Spleen (tissue), 11 donors: ENCODE measurements at regions not wholly inside any gene's neighbourhood (a gene's known extent, or its start where the extent isn't known, plus 50 kb on each side); places are given as distances from the start of the nearest gene placed in this dataset.
A peak's percentile ranks its signal among the peaks of the same experiment; 100 is the strongest.

Experiments used
- DNase-seq: peaks from one replicate; pipeline ENCODE4 v3.0.0-alpha.2; 2020
- H3K27ac ChIP-seq, 8 donors: fragments of 200-600 bp; sonication (generic) in 7 of 8; 1 replicate in 4 of 8; 2 replicates in 4 of 8; pipeline versions ENCODE4 v1.5.0 to v1.8.0; 2016 to 2021; ENCODE audit warnings: inconsistent platforms in 4 of 8, mild to moderate bottlenecking in 4 of 8, moderate library complexity in 1 of 8
- H3K27me3 ChIP-seq, 7 donors: fragments of 200-600 bp; sonication (generic) in 6 of 7; replicated peaks in 1 of 7; 1 replicate in 4 of 7; 2 replicates in 3 of 7; pipeline versions ENCODE4 v1.5.0 to v1.8.0; 2016 to 2021; ENCODE audit warnings: inconsistent platforms in 3 of 7, mild to moderate bottlenecking in 1 of 7
- H3K36me3 ChIP-seq, 6 donors: fragments of 200-600 bp; sonication (generic) in 5 of 6; 1 replicate in 4 of 6; 2 replicates in 2 of 6; pipeline versions ENCODE4 v1.5.0 to v1.8.0; 2016 to 2021; ENCODE audit warnings: inconsistent platforms in 2 of 6
- H3K4me1 ChIP-seq, 6 donors: fragments of 200-600 bp; sonication (generic) in 5 of 6; 1 replicate in 3 of 6; 2 replicates in 3 of 6; pipeline versions ENCODE4 v1.5.0 to v1.8.0; 2016 to 2021; ENCODE audit warnings: inconsistent platforms in 3 of 6
- H3K4me3 ChIP-seq, 8 donors: fragments of 200-600 bp; sonication (generic) in 7 of 8; 1 replicate in 4 of 8; 2 replicates in 4 of 8; pipeline versions ENCODE4 v1.5.0 to v1.8.0; 2016 to 2021; ENCODE audit warnings: inconsistent platforms in 4 of 8, mild to moderate bottlenecking in 4 of 8, moderate library complexity in 2 of 8
- H3K9me3 ChIP-seq, 8 donors: fragments of 200-600 bp; sonication (generic) in 7 of 8; 1 replicate in 4 of 8; 2 replicates in 4 of 8; pipeline versions ENCODE4 v1.5.0 to v1.8.0; 2016 to 2021; ENCODE audit warnings: inconsistent platforms in 4 of 8
- CTCF ChIP-seq, 11 experiments: fragments of 200-600 bp in 7 of 11; fragments of 450-650 bp in 4 of 11; sonication (generic) in 4 of 11; IDR thresholded peaks in 8 of 11; conservative IDR thresholded peaks in 3 of 11; 1 replicate in 7 of 11; 2 replicates in 4 of 11; pipeline versions ENCODE4 v1.4.0 to v1.8.0; 2016 to 2021; ENCODE audit warnings: antibody characterized with exemption in 11 of 11, inconsistent platforms in 4 of 11, mild to moderate bottlenecking in 1 of 11
- POLR2A ChIP-seq, 3 donors: fragments of 450-650 bp; IDR thresholded peaks; one replicate each; pipeline ENCODE4 v1.5.1; 2017; ENCODE audit warnings: antibody characterized with exemption in 3 of 3, mild to moderate bottlenecking in 1 of 3
- POLR2AphosphoS5 ChIP-seq, 3 donors: sonication (generic); formaldehyde crosslinking; IDR thresholded peaks; one replicate each; pipeline ENCODE4 v1.5.1; 2017; ENCODE audit warnings: antibody characterized with exemption in 3 of 3
- WGBS, 5 donors: extraction: QIAGEN DNeasy Blood & Tissue Kit in 3 of 5; methylation state at CpG; one replicate each; pipeline versions ENCODE4 v1.1.5 to v1.1.7; 2013 to 2018; 5-methylcytosine and 5-hydroxymethylcytosine counted together
- intact Hi-C: fragments of 100-400 bp; cut with DNase I; formaldehyde crosslinking; loops from one replicate; pipeline ENCODE4 v1.15.0; 2023; ENCODE audit warnings: low total_unique reads
- donor health status: healthy with polysubstance abuse.
- donor health status: DM: no; HTN: no; CAD: no; lungs with moderate emphysema.
- donor health status: DM: no; HTN: no; CAD: no.
- donor health status: Bipolar disorder and iron deficiency.
- donor health status: healthy.
- donor health status: DM: no; HTN: no; CAD: no.
- donor health status: DM: yes; HTN: yes; CAD: no.

- intact Hi-C loops, result no loop called here
- H3K27ac ChIP-seq, result peak overlapping the region in 1 of 8 donors; percentile 57
- DNase-seq, result no peak
Measured at GRCh38 chr10:78186572-78186971, 152.9 kb downstream of the RPS24 start.

GRCh38 chr10:78187371-78187770 lies 153.7 kb downstream of the RPS24 start:
- no peak for TF ChIP-seq POLR2A (IDR thresholded peaks at IDR 0.05)
- Histone ChIP-seq H3K36me3 (no peaks in the 10 kb centered on the region), H3K27me3 (no peaks in the 10 kb centered on the region), H3K27ac (no peak overlapping the region), H3K9me3 (no peaks in the 10 kb centered on the region), H3K4me3 (no peak overlapping the region), H3K4me1 (peaks cover 4 to 16% (median 8%) of the 10 kb centered on the region in 6 donors)
- peak; percentile 33 for DNase-seq
- 92 to 100% (median 98%) methylated on average over 2 of the region's 2 CpGs for WGBS, 5 donors
- intact Hi-C loops, result no loop called here

More at GRCh38 chr10:78186572-78186971, 152.9 kb downstream of the RPS24 start:
- Histone ChIP-seq H3K27me3 (no peaks in the 10 kb centered on the region), H3K4me1 (peaks cover 4 to 16% (median 8%) of the 10 kb centered on the region in 6 donors), H3K36me3 (no peaks in the 10 kb centered on the region), H3K4me3 (no peak overlapping the region), H3K9me3 (no peaks in the 10 kb centered on the region)
- TF ChIP-seq CTCF (IDR thresholded peaks at IDR 0.05 in 8 of 11, conservative IDR thresholded peaks at IDR 0.05 in 3 of 11) (no peak), POLR2AphosphoS5 (IDR thresholded peaks at IDR 0.05) (no peak), POLR2A (IDR thresholded peaks at IDR 0.05) (no peak)
- 59 to 86% (median 74%) methylated on average over 2 to 3 of the region's 3 CpGs for WGBS, 5 donors

- peaks cover 4 to 16% (median 8%) of the 10 kb centered on the region in 6 donors for H3K4me1 ChIP-seq
- DNase-seq, result peak; percentile 22
- H3K27ac ChIP-seq, result no peak overlapping the region
- H3K4me3 ChIP-seq, result no peak overlapping the region
- peaks cover 0 to 11% (median 7%) of the 10 kb centered on the region in 8 donors for H3K9me3 ChIP-seq
- TF ChIP-seq POLR2AphosphoS5 (IDR thresholded peaks at IDR 0.05) (no peak), POLR2A (IDR thresholded peaks at IDR 0.05) (no peak), CTCF (IDR thresholded peaks at IDR 0.05 in 8 of 11, conservative IDR thresholded peaks at IDR 0.05 in 3 of 11) (no peak)
- no peaks in the 10 kb centered on the region for H3K36me3 ChIP-seq
- 58 to 80% (median 71%) methylated on average over 4 of the region's 4 CpGs for WGBS, 5 donors
- intact Hi-C loops, result no loop called here
- no peaks in the 10 kb centered on the region for H3K27me3 ChIP-seq
Measured at GRCh38 chr10:78188446-78188845, 154.8 kb downstream of the RPS24 start.

GRCh38 chr10:78190051-78190825 lies 156.6 kb downstream of the RPS24 start:
- 66 to 80% (median 72%) methylated on average over 6 to 10 of the region's 10 CpGs for WGBS, 5 donors
- H3K4me3 ChIP-seq, result no peak overlapping the region
- TF ChIP-seq POLR2A (IDR thresholded peaks at IDR 0.05) (no peak), CTCF (IDR thresholded peaks at IDR 0.05 in 8 of 11, conservative IDR thresholded peaks at IDR 0.05 in 3 of 11) (no peak), POLR2AphosphoS5 (IDR thresholded peaks at IDR 0.05) (no peak)
- no peaks in the 10 kb centered on the region for H3K27me3 ChIP-seq
- no peak overlapping the region for H3K27ac ChIP-seq
- H3K9me3 ChIP-seq, result peaks cover 0 to 17% (median 12%) of the 10 kb centered on the region in 8 donors
- no peaks in the 10 kb centered on the region for H3K36me3 ChIP-seq
- intact Hi-C loops, result no loop called here
- peaks cover under 1 to 9% (median 5%) of the 10 kb centered on the region in 6 donors for H3K4me1 ChIP-seq
- DNase-seq, result no peak
